SKM-1 (cell line): ENCODE measurements at regions not wholly inside any gene's neighbourhood (a gene's known extent, or its start where the extent isn't known, plus 50 kb on each side); places are given as distances from the start of the nearest gene placed in this dataset.

Experiments used
- DNase-seq: peaks from one replicate; lab custom pipeline; 2025; ENCODE audit not compliant: unreplicated experiment; lab: John Stamatoyannopoulos, UW

GRCh38 chr11:19474954-19475721 is 234.4 kb upstream of the E2F8 start:
- DNase-seq: no peak

- no peak for DNase-seq
Measured at GRCh38 chr11:19474211-19474610, 233.5 kb upstream of the E2F8 start.

GRCh38 chr11:19472679-19473078 is 231.9 kb upstream of the E2F8 start:
- DNase-seq: no peak

- DNase-seq: no peak
Measured at GRCh38 chr11:19467904-19468303, 227.2 kb upstream of the E2F8 start.

- DNase-seq: no peak
Measured at GRCh38 chr11:19466314-19466713, 225.6 kb upstream of the E2F8 start.

- DNase-seq: no peak
Measured at GRCh38 chr11:19463976-19464375, 223.2 kb upstream of the E2F8 start.

- DNase-seq: no peak
Measured at GRCh38 chr11:19460718-19461405, 220.1 kb upstream of the E2F8 start.

GRCh38 chr11:19459240-19459639 is 218.5 kb upstream of the E2F8 start:
- no peak for DNase-seq

- DNase-seq: no peak
Measured at GRCh38 chr11:19458721-19459120, 218.0 kb upstream of the E2F8 start.

- no peak for DNase-seq
Measured at GRCh38 chr11:19458231-19458630, 217.5 kb upstream of the E2F8 start.

GRCh38 chr11:19455731-19456130 is 215.0 kb upstream of the E2F8 start:
- no peak for DNase-seq

- no peak for DNase-seq
Measured at GRCh38 chr11:19453651-19454257, 213.0 kb upstream of the E2F8 start.

- no peak for DNase-seq
Measured at GRCh38 chr11:19451609-19452008, 210.9 kb upstream of the E2F8 start.

GRCh38 chr11:19450282-19450681 is 209.5 kb upstream of the E2F8 start:
- DNase-seq: no peak

- DNase-seq: no peak
Measured at GRCh38 chr11:19448651-19449050, 207.9 kb upstream of the E2F8 start.

- DNase-seq: no peak
Measured at GRCh38 chr11:19447150-19447566, 206.4 kb upstream of the E2F8 start.

GRCh38 chr11:19445771-19446170 is 205.0 kb upstream of the E2F8 start:
- no peak for DNase-seq

GRCh38 chr11:19444231-19444630 is 203.5 kb upstream of the E2F8 start:
- no peak for DNase-seq

GRCh38 chr11:19442554-19442910 is 201.8 kb upstream of the E2F8 start:
- no peak for DNase-seq

GRCh38 chr11:19441752-19442553 is 201.2 kb upstream of the E2F8 start:
- no peak for DNase-seq

- no peak for DNase-seq
Measured at GRCh38 chr11:19441288-19441687, 200.5 kb upstream of the E2F8 start.
